Naive thymus-derived CD4-positive, alpha-beta T cell (primary cell): ENCODE measurements at regions not wholly inside any gene's neighbourhood (a gene's known extent, or its start where the extent isn't known, plus 50 kb on each side); places are given as distances from the start of the nearest gene placed in this dataset.
"Not testable (repeated sequence)": the region's sequence is repeated elsewhere in the genome, so short reads cannot be mapped to it uniquely, and the experiment has no call there.

Experiments
- ATAC-seq: fragments of 150-1000 bp; cut with Tn5 transposase; 2 replicates; pipeline ENCODE4 v1.10.0; 2021; ENCODE audit warnings: mild to moderate bottlenecking, moderate library complexity
- CTCF ChIA-PET: fragments of 350-600 bp; sonication (Branson Sonifier 250); formaldehyde crosslinking; loops from one replicate; lab custom pipeline; 2021; ENCODE audit warnings: antibody characterized with exemption; lab: Charles Lee
- POLR2A ChIA-PET: fragments of 350-600 bp; sonication (Branson Sonifier 250); formaldehyde crosslinking; loops from one replicate; lab custom pipeline; 2021; ENCODE audit warnings: antibody characterized with exemption, inconsistent platforms; lab: Charles Lee
- DNase-seq, 9 donors: peaks; one replicate each; pipeline versions ENCODE4 v3.0.0 to v3.0.0-alpha.2; 2020 to 2022; ENCODE audit warnings: mixed read lengths in 1 of 9
- H3K27ac ChIP-seq: one replicate; pipeline ENCODE4 v1.7.0; 2013; ENCODE audit warnings: mild to moderate bottlenecking, low read depth, low read length, moderate library complexity
- H3K27me3 ChIP-seq, 2 donors: one replicate each; pipeline ENCODE4 v1.7.0; 2013; ENCODE audit warnings: low read length in 2 of 2, mild to moderate bottlenecking in 2 of 2, moderate library complexity in 2 of 2; ENCODE audit not compliant: control insufficient read depth in 2 of 2, insufficient read depth in 2 of 2
- H3K36me3 ChIP-seq, 3 experiments: 1 replicate in 2 of 3; 2 replicates in 1 of 3; pipeline ENCODE4 v1.7.0; 2013; ENCODE audit warnings: low read length in 3 of 3, mild to moderate bottlenecking in 3 of 3, moderate library complexity in 1 of 3; ENCODE audit not compliant: insufficient read depth in 3 of 3, control insufficient read depth in 2 of 3
- H3K4me1 ChIP-seq, 2 donors: one replicate each; pipeline ENCODE4 v1.7.0; 2013; ENCODE audit warnings: low read length in 2 of 2, mild to moderate bottlenecking in 2 of 2, moderate library complexity in 1 of 2; ENCODE audit not compliant: control insufficient read depth in 2 of 2, insufficient read depth in 2 of 2
- H3K4me3 ChIP-seq: 2 replicates; pipeline ENCODE4 v1.7.0; 2013; ENCODE audit warnings: mild to moderate bottlenecking, low read length
- H3K9me3 ChIP-seq, 3 experiments: 1 replicate in 2 of 3; 2 replicates in 1 of 3; pipeline ENCODE4 v1.7.0; 2013; ENCODE audit warnings: low read length in 3 of 3; ENCODE audit not compliant: control insufficient read depth in 2 of 3
- H3K27ac Mint-ChIP-seq, 9 donors: one replicate each; pipeline ENCODE4 v1.8.0; 2020 to 2022; ENCODE audit warnings: mixed read lengths in 9 of 9, mild to moderate bottlenecking in 8 of 9, moderate library complexity in 5 of 9, inconsistent platforms in 2 of 9
- H3K27me3 Mint-ChIP-seq, 5 donors: one replicate each; pipeline ENCODE4 v1.8.0; 2021 to 2022; ENCODE audit warnings: mixed read lengths in 5 of 5, mild to moderate bottlenecking in 1 of 5
- H3K36me3 Mint-ChIP-seq, 5 donors: one replicate each; pipeline ENCODE4 v1.8.0; 2020 to 2022; ENCODE audit warnings: mixed read lengths in 5 of 5, mild to moderate bottlenecking in 3 of 5, inconsistent platforms in 1 of 5
- H3K4me1 Mint-ChIP-seq, 7 donors: one replicate each; pipeline ENCODE4 v1.8.0; 2020 to 2022; ENCODE audit warnings: mixed read lengths in 7 of 7, mild to moderate bottlenecking in 3 of 7, inconsistent platforms in 1 of 7
- H3K4me3 Mint-ChIP-seq, 10 donors: one replicate each; pipeline ENCODE4 v1.8.0; 2020 to 2022; ENCODE audit warnings: mild to moderate bottlenecking in 10 of 10, mixed read lengths in 10 of 10, moderate library complexity in 6 of 10, inconsistent platforms in 2 of 10
- H3K9me3 Mint-ChIP-seq, 11 donors: one replicate each; pipeline ENCODE4 v1.8.0; 2020 to 2022; ENCODE audit warnings: mixed read lengths in 11 of 11, mild to moderate bottlenecking in 4 of 11, inconsistent platforms in 1 of 11, moderate library complexity in 1 of 11
- intact Hi-C, 2 donors: fragments of 100-400 bp; cut with micrococcal nuclease; formaldehyde crosslinking; loops; one replicate each; pipeline ENCODE4 v1.15.1; 2023

DNA sequence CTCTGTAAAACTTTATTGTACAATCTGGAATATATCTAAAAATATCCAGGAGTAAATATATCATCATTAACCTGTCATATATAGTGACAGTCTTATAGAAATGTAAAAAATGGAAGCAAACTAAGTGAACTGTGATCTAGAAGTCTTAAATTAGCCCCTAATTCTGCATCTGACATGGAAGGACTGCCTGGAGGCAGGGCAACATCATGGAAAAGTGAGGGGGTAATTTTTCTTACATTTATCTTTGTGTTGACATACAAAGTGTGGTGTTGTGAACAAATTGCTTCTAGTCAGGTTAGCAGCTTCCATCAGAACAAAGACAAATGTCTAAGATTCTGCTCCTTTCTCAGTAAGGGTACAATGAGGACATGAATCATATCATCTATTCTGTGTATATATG is 186.3 kb downstream of the C4orf33 start:
- Mint-ChIP-seq H3K9me3 (peaks cover 0 to 3% (median 0%) of the 10 kb centered on the region in 11 donors), H3K27ac (no peak overlapping the region), H3K4me1 (no peaks in the 10 kb centered on the region), H3K27me3 (peaks cover 0 to 6% (median 4%) of the 10 kb centered on the region in 5 donors), H3K36me3 (no peaks in the 10 kb centered on the region), H3K4me3 (no peak overlapping the region)
- Histone ChIP-seq H3K4me1 (no peaks in the 10 kb centered on the region), H3K9me3 (no peaks in the 10 kb centered on the region), H3K27me3 (no peaks in the 10 kb centered on the region), H3K27ac (no peak overlapping the region), H3K4me3 (no peak overlapping the region), H3K36me3 (no peaks in the 10 kb centered on the region)
- intact Hi-C loops: no loop called here
- ChIA-PET POLR2A (no interaction called here), CTCF (no interaction called here)
- ATAC-seq (no peak), DNase-seq (no peak)

DNA sequence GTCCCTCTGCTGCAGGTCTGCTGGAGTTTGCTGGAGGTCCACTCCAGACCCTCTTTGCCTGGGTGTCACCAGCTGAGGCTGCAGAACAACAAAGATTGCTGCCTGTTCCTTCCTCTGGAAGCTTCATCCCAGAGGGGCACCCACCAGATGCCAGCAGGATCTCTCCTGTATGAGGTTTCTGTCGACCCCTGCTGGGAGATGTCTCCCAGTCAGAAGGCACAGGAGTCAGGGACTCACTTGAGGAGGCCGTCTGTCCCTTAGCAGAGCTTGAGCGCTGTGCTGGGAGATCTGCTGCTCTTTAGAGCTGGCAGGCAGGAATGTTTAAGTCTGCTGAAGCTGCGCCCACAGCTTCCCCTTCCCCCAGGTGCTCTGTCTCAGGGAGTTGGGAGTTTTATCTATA is 196.2 kb downstream of the C4orf33 start:
- CTCF ChIA-PET, H3K27me3 ChIP-seq, H3K4me1 ChIP-seq, intact Hi-C loops, H3K36me3 Mint-ChIP-seq, H3K4me1 Mint-ChIP-seq, ATAC-seq, H3K9me3 ChIP-seq, H3K4me3 Mint-ChIP-seq, POLR2A ChIA-PET, H3K36me3 ChIP-seq, H3K4me3 ChIP-seq, DNase-seq, H3K27ac ChIP-seq, H3K27ac Mint-ChIP-seq: not testable (repeated sequence)
- Mint-ChIP-seq H3K27me3 (peaks cover 0 to 38% (median 11%) of the 10 kb centered on the region in 5 donors), H3K9me3 (peaks cover 0 to 33% (median 9%) of the 10 kb centered on the region in 11 donors)

DNA sequence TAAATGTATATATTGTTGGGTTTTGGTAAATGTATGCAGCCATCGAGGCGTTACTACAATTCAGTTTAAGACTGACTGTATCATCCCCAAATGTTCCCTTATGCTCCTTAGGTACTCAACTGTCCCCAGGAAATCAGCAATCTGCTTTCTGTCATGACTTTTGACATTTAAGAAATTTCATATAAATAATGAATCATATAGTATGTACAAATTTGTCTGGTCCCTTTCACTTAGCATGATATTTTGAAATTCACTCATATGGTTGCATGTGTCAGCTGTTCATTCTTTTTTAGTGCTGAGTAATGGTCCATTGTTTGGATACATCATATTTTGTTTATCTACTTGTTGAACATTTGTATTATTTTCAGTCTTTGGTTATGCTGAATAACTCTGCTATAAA is 218.8 kb downstream of the C4orf33 start:
- H3K36me3 ChIP-seq: no peaks in the 10 kb centered on the region
- Mint-ChIP-seq H3K9me3 (peaks cover 0 to 5% (median 0%) of the 10 kb centered on the region in 11 donors), H3K4me3 (no peak overlapping the region), H3K27me3 (peaks cover 0 to 19% (median 4%) of the 10 kb centered on the region in 5 donors), H3K27ac (no peak overlapping the region), H3K4me1 (no peaks in the 10 kb centered on the region), H3K36me3 (no peaks in the 10 kb centered on the region)
- H3K27me3 ChIP-seq: no peaks in the 10 kb centered on the region
- no peaks in the 10 kb centered on the region for H3K4me1 ChIP-seq
- ChIA-PET POLR2A (no interaction called here), CTCF (no interaction called here)
- DNase-seq: no peak
- H3K9me3 ChIP-seq: no peaks in the 10 kb centered on the region
- H3K4me3 ChIP-seq: no peak overlapping the region
- intact Hi-C loops: loop anchor here in 1 of 2 donors (5.0 kb wide), 1 partner anchor 487 kb away; no protein-coding TSS in a partner anchor
- no peak overlapping the region for H3K27ac ChIP-seq
- no peak for ATAC-seq

DNA sequence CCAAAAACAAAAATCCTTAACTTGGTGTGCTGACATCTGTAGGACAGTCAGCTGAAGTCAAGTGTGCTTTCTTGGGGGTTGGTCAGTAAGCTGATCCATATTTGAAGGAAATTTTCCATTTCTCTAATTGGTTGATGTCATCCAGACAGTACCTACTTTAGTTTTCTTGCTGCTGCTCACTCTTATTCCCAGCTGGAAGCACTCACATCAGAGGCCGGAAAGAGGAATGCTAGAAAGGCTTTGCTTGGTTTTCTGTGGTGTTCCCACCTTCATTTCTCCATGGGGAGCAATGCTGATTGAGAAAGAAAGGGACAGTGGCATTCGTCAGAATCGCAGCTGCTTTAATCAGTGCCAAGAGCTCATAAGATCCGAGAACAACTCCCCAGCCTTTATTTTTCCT is 227.0 kb downstream of the C4orf33 start:
- Histone ChIP-seq H3K4me3 (no peak overlapping the region), H3K27ac (no peak overlapping the region), H3K36me3 (no peaks in the 10 kb centered on the region), H3K4me1 (no peaks in the 10 kb centered on the region), H3K9me3 (no peaks in the 10 kb centered on the region), H3K27me3 (no peaks in the 10 kb centered on the region)
- Mint-ChIP-seq H3K27me3 (peaks cover 0 to 25% (median 15%) of the 10 kb centered on the region in 5 donors), H3K27ac (no peak overlapping the region), H3K36me3 (no peaks in the 10 kb centered on the region), H3K4me1 (peaks cover 0 to 2% (median 0%) of the 10 kb centered on the region in 7 donors), H3K4me3 (no peak overlapping the region), H3K9me3 (peaks cover 0 to 2% (median 0%) of the 10 kb centered on the region in 11 donors)
- DNase-seq (no peak), ATAC-seq (no peak)
- intact Hi-C loops: no loop called here
- ChIA-PET CTCF (no interaction called here), POLR2A (no interaction called here)

DNA sequence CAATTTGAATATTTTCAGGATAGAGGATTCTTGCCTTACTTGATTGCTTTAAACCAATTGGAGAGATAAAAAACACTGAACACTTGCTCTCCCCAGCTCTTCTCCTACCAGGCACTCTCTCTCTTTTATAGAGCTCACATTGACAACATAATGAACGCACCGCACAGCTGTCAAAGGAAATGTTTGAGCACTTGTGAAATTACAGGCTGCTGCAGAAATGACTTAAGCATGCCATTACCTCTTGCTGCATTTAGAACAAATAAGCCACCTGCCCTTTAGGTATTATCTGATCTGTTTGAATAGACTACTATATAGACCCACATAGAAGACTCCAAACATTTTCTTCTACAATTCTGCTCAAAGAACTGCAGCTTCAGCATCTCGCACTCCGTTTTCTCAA is 227.7 kb downstream of the C4orf33 start:
- intact Hi-C loops: no loop called here
- Mint-ChIP-seq H3K4me3 (no peak overlapping the region), H3K27me3 (peaks cover 0 to 25% (median 15%) of the 10 kb centered on the region in 5 donors), H3K27ac (no peak overlapping the region), H3K36me3 (no peaks in the 10 kb centered on the region), H3K4me1 (peaks cover 0 to 2% (median 0%) of the 10 kb centered on the region in 7 donors), H3K9me3 (peaks cover 0 to 2% (median 0%) of the 10 kb centered on the region in 11 donors)
- no peak overlapping the region for H3K4me3 ChIP-seq
- no peaks in the 10 kb centered on the region for H3K9me3 ChIP-seq
- DNase-seq (no peak), ATAC-seq (no peak)
- H3K36me3 ChIP-seq: no peaks in the 10 kb centered on the region
- H3K27ac ChIP-seq: no peak overlapping the region
- H3K4me1 ChIP-seq: no peaks in the 10 kb centered on the region
- CTCF ChIA-PET: no interaction called here
- POLR2A ChIA-PET: no interaction called here
- no peaks in the 10 kb centered on the region for H3K27me3 ChIP-seq

DNA sequence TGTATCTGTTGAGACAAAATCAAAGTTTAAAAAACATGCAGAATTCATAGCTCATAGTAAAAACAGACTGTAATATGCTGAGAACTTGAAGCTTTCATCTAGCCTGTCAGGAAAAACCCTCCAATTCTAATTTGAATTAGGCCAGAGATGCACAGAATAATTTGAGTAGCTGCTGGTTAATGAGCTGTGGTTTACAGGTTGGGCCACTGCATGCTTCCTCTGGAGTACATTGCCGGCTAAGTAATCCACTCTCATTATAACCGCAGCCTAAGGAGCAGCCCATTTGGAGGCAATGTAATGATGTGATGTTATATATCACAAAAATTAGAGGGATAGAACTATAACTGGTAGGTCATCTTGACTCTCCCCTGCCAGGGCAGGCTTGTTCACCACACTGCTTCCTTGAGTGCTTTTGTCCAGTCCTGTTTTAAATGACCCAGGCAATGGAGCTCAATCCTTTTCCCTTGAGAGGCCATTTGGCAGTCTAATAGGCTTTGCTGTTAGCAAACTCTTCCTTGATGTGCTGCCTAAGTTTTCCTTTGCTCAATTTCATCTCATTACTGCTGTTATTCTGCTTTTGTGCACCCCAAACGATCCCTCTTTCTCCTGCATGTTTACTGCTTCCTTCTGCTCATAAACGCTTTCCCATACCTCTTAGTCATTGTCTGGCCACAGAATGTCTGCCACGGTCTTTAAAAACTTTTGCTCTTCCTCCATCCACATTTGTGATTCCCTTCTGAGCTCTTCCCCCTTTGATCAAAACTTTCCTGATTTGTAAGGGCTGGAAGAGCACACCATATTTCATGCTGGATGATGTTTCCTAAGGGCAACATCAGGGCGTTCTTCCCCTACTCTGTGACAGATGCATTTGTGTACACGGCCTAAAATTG is 230.9 kb downstream of the C4orf33 start:
- peaks cover 0 to 3% (median 0%) of the 10 kb centered on the region in 11 donors for H3K9me3 Mint-ChIP-seq
- peaks cover 0 to 2% (median 0%) of the 10 kb centered on the region in 7 donors for H3K4me1 Mint-ChIP-seq
- POLR2A ChIA-PET: no interaction called here
- CTCF ChIA-PET: no interaction called here
- H3K36me3 Mint-ChIP-seq: peaks cover 0 to 4% (median 0%) of the 10 kb centered on the region in 5 donors
- peaks cover 0 to 24% (median 16%) of the 10 kb centered on the region in 5 donors for H3K27me3 Mint-ChIP-seq
- Histone ChIP-seq H3K9me3 (no peaks in the 10 kb centered on the region), H3K36me3 (no peaks in the 10 kb centered on the region), H3K4me3 (no peak overlapping the region), H3K27me3 (no peaks in the 10 kb centered on the region), H3K4me1 (no peaks in the 10 kb centered on the region), H3K27ac (no peak overlapping the region)
- intact Hi-C loops: no loop called here
- H3K27ac Mint-ChIP-seq: no peak overlapping the region
- H3K4me3 Mint-ChIP-seq: no peak overlapping the region
- DNase-seq: no peak
- ATAC-seq: peak; percentile 34

DNA sequence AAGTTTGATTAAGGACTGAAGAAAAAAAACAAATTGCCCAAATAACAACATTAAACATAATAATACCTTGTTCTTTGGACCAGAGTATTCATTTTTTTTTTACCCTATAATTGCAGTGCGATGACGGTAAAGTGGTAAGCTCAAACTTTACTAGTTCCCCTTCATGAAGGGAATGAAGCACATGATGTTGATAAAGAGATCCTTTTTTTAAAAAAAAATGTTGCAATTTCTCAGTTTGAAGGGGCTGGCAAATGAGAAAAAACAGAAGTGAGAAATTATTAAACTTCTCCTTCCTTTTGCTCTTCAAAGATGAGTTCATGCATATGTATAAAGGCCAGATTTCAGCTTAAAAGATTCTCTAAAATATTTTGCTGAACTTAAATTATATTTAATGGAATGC is 231.7 kb downstream of the C4orf33 start:
- H3K36me3 ChIP-seq: no peaks in the 10 kb centered on the region
- ATAC-seq: peak; percentile 51
- H3K27ac ChIP-seq: no peak overlapping the region
- no peaks in the 10 kb centered on the region for H3K4me1 ChIP-seq
- Mint-ChIP-seq H3K4me1 (peaks cover 0 to 2% (median 0%) of the 10 kb centered on the region in 7 donors), H3K27ac (no peak overlapping the region), H3K36me3 (peaks cover 0 to 4% (median 0%) of the 10 kb centered on the region in 5 donors), H3K4me3 (no peak overlapping the region), H3K27me3 (peaks cover 0 to 24% (median 16%) of the 10 kb centered on the region in 5 donors), H3K9me3 (peaks cover 0 to 3% (median 0%) of the 10 kb centered on the region in 11 donors)
- H3K9me3 ChIP-seq: no peaks in the 10 kb centered on the region
- no peak overlapping the region for H3K4me3 ChIP-seq
- H3K27me3 ChIP-seq: no peaks in the 10 kb centered on the region
- DNase-seq: no peak
- ChIA-PET CTCF (no interaction called here), POLR2A (no interaction called here)
- intact Hi-C loops: no loop called here
